T-helper 2 cell treated with Interferon-gamma antibody and Interleukin-4, amounts not matched to agents 5 μg/mL and 100 μg/mL, for 36 hours (primary cell): ENCODE measurements at regions not wholly inside any gene's neighbourhood (a gene's known extent, or its start where the extent isn't known, plus 50 kb on each side); places are given as distances from the start of the nearest gene placed in this dataset.
"Not testable (repeated sequence)": the region's sequence is repeated elsewhere in the genome, so short reads cannot be mapped to it uniquely, and the experiment has no call there.

Source experiments
- DNase-seq: peaks from one replicate; pipeline ENCODE4 v3.0.0; 2021; ENCODE audit warnings: low spot score
- H3K27ac Mint-ChIP-seq: one replicate; pipeline ENCODE4 v1.8.0; 2021; ENCODE audit warnings: mild to moderate bottlenecking, mixed read lengths
- H3K27me3 Mint-ChIP-seq: one replicate; pipeline ENCODE4 v1.8.0; 2021; ENCODE audit warnings: low read depth, mixed read lengths
- H3K36me3 Mint-ChIP-seq: one replicate; pipeline ENCODE4 v1.8.0; 2021; ENCODE audit warnings: low read depth, mixed read lengths
- H3K4me1 Mint-ChIP-seq: one replicate; pipeline ENCODE4 v1.8.0; 2021; ENCODE audit warnings: low read depth, mixed read lengths
- H3K4me3 Mint-ChIP-seq: one replicate; pipeline ENCODE4 v1.8.0; 2022; ENCODE audit warnings: mild to moderate bottlenecking, moderate library complexity, mixed read lengths
- H3K9me3 Mint-ChIP-seq: one replicate; pipeline ENCODE4 v1.8.0; 2021; ENCODE audit warnings: mixed read lengths

DNA sequence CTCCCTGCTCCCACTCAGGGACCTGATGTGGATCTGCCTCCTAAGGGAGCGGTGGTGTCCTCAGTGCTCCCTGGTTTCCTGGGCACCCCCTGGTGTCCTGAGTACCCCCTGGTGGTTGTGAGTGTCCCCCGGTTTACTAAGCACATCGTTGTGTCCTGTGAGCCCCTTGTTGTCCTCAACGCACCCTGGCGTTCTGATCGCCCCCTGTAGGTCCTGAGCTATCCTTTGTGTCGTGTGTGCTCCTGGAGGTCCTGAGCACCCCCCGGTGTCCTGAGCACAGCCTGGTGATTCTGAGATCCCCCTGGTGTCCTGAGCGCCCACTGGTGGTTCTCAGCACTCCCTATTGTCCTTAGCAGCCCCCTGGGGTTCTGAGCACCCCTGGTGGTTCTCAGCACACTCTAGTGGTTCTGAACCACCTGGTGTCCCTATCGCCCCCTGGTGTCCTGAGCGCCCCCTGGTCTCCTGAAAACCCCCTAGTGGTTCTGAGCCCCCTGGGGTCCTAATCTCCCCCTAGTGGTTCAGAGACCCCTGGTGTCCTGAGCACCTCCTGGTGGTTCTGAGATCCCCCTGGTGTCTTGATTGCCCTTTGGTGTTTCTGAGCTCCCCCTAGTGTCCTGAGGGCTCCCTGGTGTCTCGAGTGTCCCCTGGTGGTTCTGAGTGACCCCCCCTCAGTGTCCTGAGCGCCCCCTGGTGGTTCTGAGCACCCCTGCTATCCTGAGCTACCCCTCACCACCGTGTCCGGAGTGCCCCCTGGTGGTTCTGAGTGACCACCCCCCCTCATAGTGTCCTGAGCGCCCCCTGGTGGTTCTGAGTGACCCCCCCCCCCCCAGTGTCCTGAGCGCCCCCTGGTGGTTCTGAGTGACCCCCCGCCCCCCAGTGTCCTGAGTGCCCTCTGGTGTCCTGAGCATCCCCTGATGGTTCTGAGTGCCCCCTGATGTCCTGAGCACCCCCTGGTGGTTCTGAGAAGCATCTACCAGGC is 615.1 kb downstream of the TMEM121 start:
- H3K4me3 Mint-ChIP-seq, result no peak overlapping the region
- no peaks in the 10 kb centered on the region for H3K36me3 Mint-ChIP-seq
- H3K27ac Mint-ChIP-seq, result no peak overlapping the region
- no peak for DNase-seq
- peaks cover 22% of the 10 kb centered on the region for H3K27me3 Mint-ChIP-seq
- peaks cover 2% of the 10 kb centered on the region for H3K4me1 Mint-ChIP-seq
- no peaks in the 10 kb centered on the region for H3K9me3 Mint-ChIP-seq

DNA sequence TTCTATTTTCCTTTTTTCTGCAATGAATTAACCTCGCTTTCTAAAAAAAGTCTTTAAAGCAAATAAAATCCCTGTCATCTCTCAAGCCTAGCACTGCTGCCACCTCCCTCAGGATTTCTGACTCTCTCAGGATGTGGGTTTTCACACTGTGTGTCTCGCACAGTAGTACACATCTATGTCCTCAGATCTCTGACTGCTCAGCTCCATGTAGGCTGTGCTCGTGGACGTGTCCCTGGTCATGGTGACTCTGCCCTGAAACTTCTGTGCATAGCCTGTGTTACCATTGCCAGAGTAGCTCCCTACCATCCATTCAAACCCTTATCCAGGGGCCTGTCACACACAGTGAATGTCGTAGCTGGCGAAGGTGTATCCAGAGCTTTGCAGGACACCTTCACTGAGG is 619.3 kb downstream of the TMEM121 start:
- not testable (repeated sequence) for H3K4me1 Mint-ChIP-seq, DNase-seq, H3K4me3 Mint-ChIP-seq, H3K36me3 Mint-ChIP-seq, H3K27ac Mint-ChIP-seq, H3K9me3 Mint-ChIP-seq
- H3K27me3 Mint-ChIP-seq, result peaks cover 29% of the 10 kb centered on the region

DNA sequence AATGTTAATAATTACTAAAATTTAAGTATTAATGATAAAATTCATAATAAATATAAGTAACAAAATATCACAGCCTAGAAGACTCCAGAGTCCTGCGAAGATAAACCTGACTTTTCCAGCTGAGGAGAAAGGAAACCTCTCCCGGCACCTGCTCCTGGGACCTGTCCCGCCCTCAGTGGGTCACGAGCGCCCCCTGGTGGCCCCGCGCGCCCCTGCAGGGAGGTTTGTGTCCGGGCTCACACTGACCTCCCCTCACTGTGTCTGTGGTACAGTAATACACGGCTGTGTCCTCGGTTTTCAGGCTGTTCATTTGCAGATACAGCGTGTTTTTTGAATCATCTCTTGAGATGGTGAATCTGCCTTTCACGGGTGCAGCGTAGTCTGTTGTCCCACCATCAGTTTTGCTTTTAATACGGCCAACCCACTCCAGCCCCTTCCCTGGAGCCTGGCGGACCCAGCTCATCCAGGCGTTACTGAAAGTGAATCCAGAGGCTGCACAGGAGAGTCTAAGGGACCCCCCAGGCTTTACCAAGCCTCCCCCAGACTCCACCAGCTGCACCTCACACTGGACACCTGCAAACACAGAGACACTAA is 627.1 kb downstream of the TMEM121 start:
- H3K4me1 Mint-ChIP-seq, H3K36me3 Mint-ChIP-seq, H3K9me3 Mint-ChIP-seq, H3K27ac Mint-ChIP-seq, H3K4me3 Mint-ChIP-seq: not testable (repeated sequence)
- peak; percentile 69 for DNase-seq
- peaks cover 33% of the 10 kb centered on the region for H3K27me3 Mint-ChIP-seq

DNA sequence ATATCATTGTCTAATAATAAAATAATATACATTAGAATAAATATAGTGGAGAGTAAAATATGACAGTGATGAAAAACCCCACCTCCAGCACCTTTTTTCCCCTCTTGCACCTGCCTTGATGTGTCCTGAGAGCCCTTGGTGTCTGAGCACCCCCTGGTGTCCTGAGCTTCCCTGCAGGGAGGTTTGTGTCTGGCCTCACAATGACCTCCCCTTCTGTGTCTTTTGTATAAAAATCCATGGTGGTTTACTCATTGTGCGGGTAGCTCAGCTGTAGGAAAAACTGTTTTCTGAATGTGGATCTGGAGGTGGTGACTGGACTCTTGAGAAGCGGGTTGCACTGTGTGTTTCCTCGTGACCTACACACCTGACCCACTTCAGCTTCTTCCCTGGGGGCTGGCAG is 636.9 kb downstream of the TMEM121 start:
- Mint-ChIP-seq H3K27ac (no peak overlapping the region), H3K9me3 (no peaks in the 10 kb centered on the region), H3K4me1 (no peaks in the 10 kb centered on the region), H3K27me3 (peaks cover 62% of the 10 kb centered on the region), H3K4me3 (no peak overlapping the region), H3K36me3 (no peaks in the 10 kb centered on the region)
- no peak for DNase-seq

DNA sequence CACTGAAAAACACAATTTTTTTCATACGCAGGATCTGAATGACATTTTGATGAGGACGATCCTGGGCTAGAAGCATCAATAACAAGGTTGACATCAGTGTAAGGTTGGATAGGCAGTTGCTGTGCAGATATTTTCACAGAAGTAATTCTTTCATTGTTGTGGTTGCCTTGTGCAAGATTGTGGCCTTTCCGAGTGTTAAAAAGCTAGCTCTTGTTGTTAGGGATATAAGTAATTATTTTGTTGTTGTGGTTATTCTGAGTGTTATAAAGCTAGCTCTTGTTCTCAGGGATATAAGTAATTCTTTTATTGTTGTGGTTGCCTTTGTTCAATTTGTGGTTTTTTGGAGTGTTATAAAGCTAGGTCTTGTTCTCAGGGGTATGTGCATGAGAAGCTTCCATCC is 637.4 kb downstream of the TMEM121 start:
- not testable (repeated sequence) for DNase-seq, H3K4me3 Mint-ChIP-seq, H3K4me1 Mint-ChIP-seq, H3K9me3 Mint-ChIP-seq, H3K27ac Mint-ChIP-seq, H3K36me3 Mint-ChIP-seq
- H3K27me3 Mint-ChIP-seq, result peaks cover 63% of the 10 kb centered on the region

DNA sequence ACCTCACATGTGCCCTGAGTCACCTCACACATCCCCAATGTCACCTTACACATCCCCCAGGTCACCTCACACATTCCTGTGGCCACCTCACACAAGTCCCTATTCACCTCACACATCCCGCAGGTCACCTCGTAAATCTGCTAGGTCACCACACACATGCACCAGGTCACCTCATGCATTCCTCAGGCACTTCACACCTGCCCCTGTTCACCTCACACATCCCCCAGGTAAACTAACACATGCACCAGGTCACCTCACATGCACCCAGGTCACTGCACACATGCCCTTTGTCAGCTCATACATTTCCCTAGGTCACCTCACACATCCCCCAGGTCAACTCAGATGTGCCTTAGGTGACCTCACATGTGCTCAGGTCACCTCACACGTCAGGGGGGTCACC is 639.8 kb downstream of the TMEM121 start:
- Mint-ChIP-seq H3K9me3 (no peaks in the 10 kb centered on the region), H3K27ac (no peak overlapping the region), H3K4me1 (peaks cover 1% of the 10 kb centered on the region), H3K4me3 (no peak overlapping the region), H3K36me3 (no peaks in the 10 kb centered on the region), H3K27me3 (peaks cover 57% of the 10 kb centered on the region)
- DNase-seq, result no peak

DNA sequence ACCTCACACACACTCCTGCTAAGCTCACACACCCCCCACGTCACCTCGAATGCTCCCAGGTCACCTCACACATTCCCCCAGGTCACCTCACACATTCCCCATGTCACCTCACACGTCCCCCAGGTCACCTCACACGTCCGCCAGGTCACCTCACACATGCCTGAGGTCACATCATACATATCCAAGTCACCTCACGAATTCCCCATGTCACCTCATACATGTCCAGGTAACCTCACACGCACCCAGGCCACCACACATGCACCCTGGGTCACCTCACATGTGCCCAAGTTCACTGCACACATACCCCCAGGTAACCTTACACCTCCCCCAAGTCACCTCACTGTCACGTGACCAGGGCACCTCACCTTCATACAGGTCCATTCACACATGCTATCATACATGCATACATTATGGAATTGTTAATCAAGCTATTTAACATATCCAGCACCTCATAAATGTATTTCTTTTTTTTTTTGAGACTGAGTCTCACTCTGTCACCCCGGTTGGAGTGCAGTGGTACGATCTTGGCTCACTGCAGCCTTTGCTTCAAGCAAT is 640.3 kb downstream of the TMEM121 start:
- H3K36me3 Mint-ChIP-seq, result no peaks in the 10 kb centered on the region
- H3K9me3 Mint-ChIP-seq, result no peaks in the 10 kb centered on the region
- DNase-seq, result no peak
- peaks cover 4% of the 10 kb centered on the region for H3K4me1 Mint-ChIP-seq
- no peak overlapping the region for H3K4me3 Mint-ChIP-seq
- peaks cover 57% of the 10 kb centered on the region for H3K27me3 Mint-ChIP-seq
- H3K27ac Mint-ChIP-seq, result no peak overlapping the region

DNA sequence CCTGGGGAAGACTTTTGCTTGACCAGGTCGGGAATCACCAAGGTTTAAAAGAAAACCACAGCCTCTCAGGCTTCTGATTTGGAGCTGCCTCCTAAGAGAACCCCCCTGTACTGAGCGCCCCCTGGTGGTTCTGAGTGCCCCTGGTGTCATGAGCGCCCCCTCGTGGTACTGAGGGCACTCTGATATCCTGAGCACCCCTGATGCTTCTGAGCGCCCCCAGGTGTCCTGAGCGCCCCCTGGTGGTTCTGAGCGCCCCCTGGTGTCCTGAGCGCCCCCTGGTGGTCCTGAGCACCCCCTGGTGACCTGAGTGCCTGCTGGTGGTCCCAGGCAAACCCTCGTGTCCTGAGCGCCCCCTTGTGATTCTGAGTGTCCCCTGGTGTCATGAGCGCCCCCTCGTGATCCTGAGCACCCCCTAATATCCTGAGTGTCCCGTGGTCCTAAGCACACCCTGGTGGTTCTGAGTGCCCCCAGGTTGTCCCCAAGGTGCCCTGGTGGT is 643.8 kb downstream of the TMEM121 start:
- peaks cover 47% of the 10 kb centered on the region for H3K27me3 Mint-ChIP-seq
- peak; percentile 71 for DNase-seq
- H3K4me3 Mint-ChIP-seq, H3K27ac Mint-ChIP-seq, H3K36me3 Mint-ChIP-seq, H3K9me3 Mint-ChIP-seq: not testable (repeated sequence)
- H3K4me1 Mint-ChIP-seq, result peaks cover 20% of the 10 kb centered on the region

DNA sequence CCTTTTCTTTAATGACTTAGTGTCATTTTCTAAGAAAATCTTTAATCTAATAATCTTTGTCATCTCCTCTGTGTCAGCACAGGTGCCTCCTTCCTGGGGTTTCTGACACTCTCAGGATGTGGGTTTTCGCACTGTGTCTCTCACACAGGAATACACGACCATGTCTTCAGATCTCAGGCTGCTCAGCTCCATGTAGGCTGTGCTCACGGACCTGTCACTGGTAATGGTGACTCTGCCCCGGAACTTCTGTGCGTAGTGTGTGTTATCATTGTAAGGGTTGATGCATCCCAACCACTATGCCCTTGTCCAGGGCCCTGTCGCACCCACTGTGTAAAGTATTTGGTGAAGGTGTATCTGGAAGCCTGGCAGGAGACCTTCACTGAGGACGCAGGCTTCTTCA is 647.8 kb downstream of the TMEM121 start:
- DNase-seq, result peak; percentile 55

DNA sequence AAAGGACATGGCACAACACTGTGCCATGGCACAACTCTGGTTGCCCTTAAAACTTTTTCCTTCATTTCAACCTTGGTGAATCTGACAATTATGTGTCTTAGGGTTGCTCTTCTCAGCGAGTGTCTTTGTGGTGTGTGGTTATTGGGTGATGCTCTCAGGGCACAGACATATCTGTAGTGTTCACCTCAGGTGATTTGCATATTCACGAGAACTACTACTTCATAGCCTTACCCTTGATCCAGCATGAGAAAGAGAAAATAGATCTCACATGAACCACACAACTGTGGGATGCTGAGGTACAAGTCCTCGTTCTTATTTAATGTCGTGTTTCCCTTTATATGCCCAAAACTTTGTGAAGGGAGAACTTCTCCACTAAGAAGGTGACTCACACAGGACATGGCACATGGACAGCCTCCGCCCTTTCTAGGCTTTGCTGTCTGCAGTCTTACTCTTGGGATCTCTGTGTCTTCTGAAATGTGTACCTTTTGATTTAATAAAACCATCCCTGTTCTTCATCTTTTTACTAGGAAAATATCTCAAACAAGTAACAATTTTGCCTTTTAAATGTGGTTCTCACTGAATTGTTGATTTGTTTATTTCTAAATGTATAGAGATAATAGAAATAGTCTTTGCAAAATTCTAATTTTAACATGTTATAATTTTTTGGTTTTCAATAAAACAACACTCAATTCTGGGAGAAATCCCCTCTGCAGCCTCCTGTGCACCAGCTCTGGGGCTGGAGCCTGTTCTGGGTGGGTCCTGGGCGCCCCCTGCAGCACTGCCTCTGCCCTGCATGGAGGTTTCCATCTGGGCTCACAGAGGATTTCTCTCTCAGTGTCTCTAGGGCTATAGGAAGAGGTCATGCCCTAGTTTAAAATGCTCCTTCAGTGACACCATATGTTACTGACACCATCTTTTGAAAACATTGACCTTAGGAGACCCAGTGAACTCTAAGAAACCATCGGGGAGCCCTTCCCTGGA is 651.2 kb downstream of the TMEM121 start:
- not testable (repeated sequence) for H3K36me3 Mint-ChIP-seq, H3K9me3 Mint-ChIP-seq
- peaks cover 60% of the 10 kb centered on the region for H3K27me3 Mint-ChIP-seq
- peak; percentile 63 for DNase-seq
- H3K4me3 Mint-ChIP-seq, result peak overlapping the region; percentile 38
- peaks cover 51% of the 10 kb centered on the region for H3K4me1 Mint-ChIP-seq
- peak overlapping the region; percentile 75 for H3K27ac Mint-ChIP-seq

More for the DNA sequence above, 647.8 kb downstream of the TMEM121 start:
- no peaks in the 10 kb centered on the region for H3K9me3 Mint-ChIP-seq
- peaks cover 42% of the 10 kb centered on the region for H3K4me1 Mint-ChIP-seq
- peaks cover 50% of the 10 kb centered on the region for H3K27me3 Mint-ChIP-seq
- peak overlapping the region; percentile 73 for H3K27ac Mint-ChIP-seq
- peak overlapping the region; percentile 58 for H3K4me3 Mint-ChIP-seq
- H3K36me3 Mint-ChIP-seq, result no peaks in the 10 kb centered on the region

DNA sequence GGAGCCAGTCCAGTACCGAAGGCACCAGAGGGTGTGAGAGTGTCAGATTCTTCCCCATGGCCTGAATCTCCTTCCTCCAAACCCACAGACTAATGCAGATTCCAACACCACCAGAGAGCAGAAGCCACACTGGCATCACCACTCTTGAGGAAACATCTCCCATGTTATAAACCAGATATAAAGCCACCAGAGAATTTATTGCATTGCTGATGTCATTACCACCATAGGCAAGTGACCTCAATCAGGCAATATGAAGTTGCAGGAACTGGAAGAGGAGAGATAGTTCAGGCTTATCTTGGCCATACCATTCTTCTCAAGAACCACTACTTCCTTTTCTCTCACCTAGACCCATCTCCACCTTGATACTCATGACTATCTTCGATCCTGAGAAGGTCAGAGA is 653.4 kb downstream of the TMEM121 start:
- peaks cover 51% of the 10 kb centered on the region for H3K4me1 Mint-ChIP-seq
- no peak overlapping the region for H3K27ac Mint-ChIP-seq

DNA sequence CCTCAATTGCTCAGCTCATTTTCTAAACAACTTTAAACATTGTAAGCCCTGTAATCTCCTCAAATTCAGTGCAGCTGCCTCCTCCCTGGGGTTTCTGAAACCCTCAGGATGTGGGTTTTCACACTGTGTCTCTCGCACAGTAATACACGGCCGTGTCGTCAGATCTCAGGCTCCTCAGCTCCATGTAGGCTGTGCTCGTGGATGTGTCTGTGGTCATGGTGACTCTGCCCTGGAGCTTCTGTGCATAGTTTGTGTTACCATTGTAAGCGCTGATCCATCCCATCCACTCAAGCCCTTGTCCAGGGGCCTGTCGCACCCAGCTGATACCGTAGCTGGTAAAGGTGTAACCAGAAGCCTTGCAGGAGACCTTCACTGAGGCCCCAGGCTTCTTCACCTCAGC is 658.4 kb downstream of the TMEM121 start:
- not testable (repeated sequence) for H3K36me3 Mint-ChIP-seq, H3K9me3 Mint-ChIP-seq
- Mint-ChIP-seq H3K27me3 (peaks cover 64% of the 10 kb centered on the region), H3K4me1 (peaks cover 35% of the 10 kb centered on the region), H3K27ac (peak overlapping the region; percentile 49), H3K4me3 (peak overlapping the region; percentile 35)
- DNase-seq, result peak; percentile 68

More for the DNA sequence above, 653.4 kb downstream of the TMEM121 start:
- no peaks in the 10 kb centered on the region for H3K9me3 Mint-ChIP-seq
- H3K27me3 Mint-ChIP-seq, result peaks cover 62% of the 10 kb centered on the region
- no peak for DNase-seq
- H3K36me3 Mint-ChIP-seq, result no peaks in the 10 kb centered on the region
- no peak overlapping the region for H3K4me3 Mint-ChIP-seq

DNA sequence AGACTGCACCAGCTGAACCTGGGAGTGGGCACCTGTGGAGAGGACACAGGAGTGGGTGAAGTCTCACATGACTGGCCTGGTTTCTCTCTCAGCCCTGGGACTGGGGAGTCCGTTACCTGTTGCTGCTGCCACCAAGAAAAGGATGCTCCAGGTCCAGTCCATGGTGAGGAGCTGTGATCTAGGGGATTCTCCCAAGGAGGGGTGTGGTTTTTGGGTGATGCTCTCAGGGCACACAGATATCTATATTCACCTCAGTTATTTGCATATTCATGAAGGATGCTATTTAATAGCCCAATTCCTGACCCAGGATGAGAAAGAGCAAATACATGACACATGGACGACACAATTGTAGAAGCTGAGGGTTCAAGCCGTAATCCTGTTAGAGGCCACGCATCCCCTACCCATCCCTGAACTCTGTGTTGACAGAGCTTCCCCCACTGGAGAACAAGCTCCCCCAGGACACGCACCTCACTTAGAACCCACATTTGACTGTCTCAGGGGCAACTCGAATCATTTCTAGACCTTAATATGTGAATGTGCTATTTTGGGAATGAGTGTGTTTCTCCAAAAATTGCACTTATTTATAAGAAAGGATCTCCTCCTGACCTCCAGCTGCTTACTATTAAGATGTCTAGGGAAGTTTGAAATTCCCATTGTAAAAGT is 658.9 kb downstream of the TMEM121 start:
- peaks cover 62% of the 10 kb centered on the region for H3K27me3 Mint-ChIP-seq
- H3K36me3 Mint-ChIP-seq, H3K9me3 Mint-ChIP-seq, DNase-seq: not testable (repeated sequence)
- peak overlapping the region; percentile 49 for H3K27ac Mint-ChIP-seq
- H3K4me3 Mint-ChIP-seq, result peak overlapping the region; percentile 65
- peaks cover 30% of the 10 kb centered on the region for H3K4me1 Mint-ChIP-seq
